Panc1 (cell line): ENCODE measurements at regions not wholly inside any gene's neighbourhood (a gene's known extent, or its start where the extent isn't known, plus 50 kb on each side); places are given as distances from the start of the nearest gene placed in this dataset.

Experiments
- CTCF ChIP-seq: fragments of 450-650 bp; IDR thresholded peaks from 2 replicates; pipeline ENCODE4 v1.5.1; 2017; ENCODE audit warnings: mild to moderate bottlenecking
- POLR2AphosphoS5 ChIP-seq: IDR thresholded peaks from 2 replicates; pipeline ENCODE4 v1.6.1; 2012; ENCODE audit warnings: mild to moderate bottlenecking, low read depth, low read length, moderate library complexity
- REST ChIP-seq, 2 experiments: IDR thresholded peaks; 2 replicates each; pipeline ENCODE4 v1.6.1; 2011 to 2012; ENCODE audit warnings: low read depth in 2 of 2, control low read depth in 1 of 2, low read length in 1 of 2, mild to moderate bottlenecking in 1 of 2, moderate library complexity in 1 of 2; ENCODE audit not compliant: insufficient read depth in 1 of 2

DNA sequence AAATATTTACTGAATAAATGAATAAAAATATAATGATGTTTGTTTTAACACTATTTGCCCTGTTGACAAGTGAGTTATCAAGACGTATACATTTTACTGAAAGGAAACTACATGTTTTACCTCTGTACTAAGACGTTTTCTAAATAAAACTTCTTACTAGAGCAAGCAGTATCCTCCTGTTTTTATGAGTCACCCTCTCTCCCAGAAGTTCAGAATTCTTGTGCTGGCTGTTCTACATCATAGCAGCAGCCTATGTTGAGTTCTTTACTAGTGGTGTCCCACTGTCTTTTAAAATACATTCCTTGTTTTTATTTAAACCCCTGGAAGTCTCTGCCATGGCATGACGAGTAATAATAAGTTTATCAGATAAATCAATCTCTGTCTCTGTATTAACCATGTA, 297.4 kb downstream of the CALCRL start:
- no peak for TF ChIP-seq CTCF
- TF ChIP-seq POLR2AphosphoS5: no peak
- TF ChIP-seq REST (IDR thresholded peaks at IDR 0.05; ENCODE audit: insufficient read depth in 1 of 2, low read depth in 2 of 2, low read length in 1 of 2): no peak
